ENCODE measurements at regions not wholly inside any gene's neighbourhood (a gene's known extent, or its start where the extent isn't known, plus 50 kb on each side); places are given as distances from the start of the nearest gene placed in this dataset.
"Not testable (repeated sequence)": the region's sequence is repeated elsewhere in the genome, so short reads cannot be mapped to it uniquely, and the experiment has no call there.

DNA sequence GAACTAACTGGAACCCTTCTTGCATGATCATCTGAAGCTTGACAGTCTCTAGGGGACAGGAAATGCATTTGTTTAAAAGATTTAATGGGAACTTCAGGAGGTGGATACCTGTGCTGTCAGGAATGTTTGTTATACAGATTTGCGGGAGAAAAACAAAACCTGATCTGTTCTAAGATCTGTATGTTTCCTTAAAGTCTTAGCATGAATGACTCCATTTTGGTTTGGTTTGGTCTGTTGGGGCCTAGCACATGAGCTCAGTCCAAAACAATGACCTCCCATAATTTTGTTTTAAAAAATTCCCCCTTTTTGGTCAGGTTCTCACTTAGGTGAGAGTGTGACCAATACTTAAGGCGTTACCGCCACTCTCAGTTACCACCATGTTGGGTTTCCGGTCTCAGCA, 138.7 kb downstream of the AKR1D1 start:
- no peaks in the 10 kb centered on the region for H3K36me3 ChIP-seq
- intact Hi-C loops (cut with DNase I) = no loop called here
- TF ChIP-seq, protein P1, sequence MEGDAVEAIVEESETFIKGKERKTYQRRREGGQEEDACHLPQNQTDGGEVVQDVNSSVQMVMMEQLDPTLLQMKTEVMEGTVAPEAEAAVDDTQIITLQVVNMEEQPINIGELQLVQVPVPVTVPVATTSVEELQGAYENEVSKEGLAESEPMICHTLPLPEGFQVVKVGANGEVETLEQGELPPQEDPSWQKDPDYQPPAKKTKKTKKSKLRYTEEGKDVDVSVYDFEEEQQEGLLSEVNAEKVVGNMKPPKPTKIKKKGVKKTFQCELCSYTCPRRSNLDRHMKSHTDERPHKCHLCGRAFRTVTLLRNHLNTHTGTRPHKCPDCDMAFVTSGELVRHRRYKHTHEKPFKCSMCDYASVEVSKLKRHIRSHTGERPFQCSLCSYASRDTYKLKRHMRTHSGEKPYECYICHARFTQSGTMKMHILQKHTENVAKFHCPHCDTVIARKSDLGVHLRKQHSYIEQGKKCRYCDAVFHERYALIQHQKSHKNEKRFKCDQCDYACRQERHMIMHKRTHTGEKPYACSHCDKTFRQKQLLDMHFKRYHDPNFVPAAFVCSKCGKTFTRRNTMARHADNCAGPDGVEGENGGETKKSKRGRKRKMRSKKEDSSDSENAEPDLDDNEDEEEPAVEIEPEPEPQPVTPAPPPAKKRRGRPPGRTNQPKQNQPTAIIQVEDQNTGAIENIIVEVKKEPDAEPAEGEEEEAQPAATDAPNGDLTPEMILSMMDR (IDR thresholded peaks at IDR 0.05) = no peak
- H3K9ac ChIP-seq (ENCODE audit: low read depth in 2 of 2, low read length in 2 of 2) = no peak overlapping the region
- H3K27me3 ChIP-seq = no peaks in the 10 kb centered on the region
- no peak overlapping the region for H3K27ac ChIP-seq
- DNase-seq = no peak
- no peak overlapping the region for H3K4me3 ChIP-seq
- no peaks in the 10 kb centered on the region for H3K9me3 ChIP-seq
- no peaks in the 10 kb centered on the region for H3K4me1 ChIP-seq

DNA sequence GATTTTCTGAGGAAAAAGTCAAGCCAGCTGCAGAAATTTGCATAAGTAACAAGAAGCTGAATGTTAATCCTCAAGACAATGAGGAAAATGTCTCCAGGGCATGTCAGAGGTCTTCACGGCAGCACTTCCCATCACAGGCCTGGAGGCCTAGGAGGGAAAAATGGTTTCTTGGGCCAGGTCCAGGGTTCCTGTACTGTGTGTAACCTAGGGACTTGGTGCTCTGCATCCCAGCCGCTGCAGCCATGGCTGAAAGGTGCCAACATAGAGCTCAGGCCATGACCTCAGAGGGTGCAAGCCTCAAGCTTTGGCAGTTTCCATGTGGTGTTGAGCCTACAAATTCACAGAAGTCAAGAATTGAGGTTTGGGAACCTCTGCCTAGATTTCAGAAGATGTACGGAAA, 144.1 kb downstream of the AKR1D1 start:
- DNase-seq; H3K4me3 ChIP-seq; H3K4me1 ChIP-seq; H3K27ac ChIP-seq; intact Hi-C loops (cut with DNase I); H3K36me3 ChIP-seq; H3K9me3 ChIP-seq; H3K9ac ChIP-seq (ENCODE audit: low read depth in 2 of 2, low read length in 2 of 2); H3K27me3 ChIP-seq: not testable (repeated sequence)

DNA sequence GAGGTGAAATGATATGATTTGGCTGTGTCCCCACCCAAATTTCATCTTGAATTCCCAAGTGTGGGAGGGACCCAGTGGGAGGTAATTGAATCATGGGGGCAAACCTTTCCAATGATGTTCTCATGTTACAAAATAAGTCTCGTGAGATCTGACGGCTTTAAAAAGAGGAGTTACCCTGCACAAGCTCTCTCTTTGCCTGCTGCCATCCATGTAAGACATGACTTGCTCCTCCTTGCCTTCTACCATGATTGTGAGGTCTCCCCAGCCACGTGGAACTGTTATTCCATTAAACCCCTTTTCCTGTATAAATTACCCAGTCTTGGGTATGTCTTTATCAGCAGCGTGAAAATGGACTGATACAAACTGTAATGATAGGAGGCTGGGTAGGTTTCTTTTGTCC, 145.1 kb downstream of the AKR1D1 start:
- H3K9me3 ChIP-seq; intact Hi-C loops (cut with DNase I); H3K27ac ChIP-seq; H3K9ac ChIP-seq (ENCODE audit: low read depth in 2 of 2, low read length in 2 of 2); H3K27me3 ChIP-seq; H3K36me3 ChIP-seq; H3K4me1 ChIP-seq; H3K4me3 ChIP-seq; DNase-seq: not testable (repeated sequence)

DNA sequence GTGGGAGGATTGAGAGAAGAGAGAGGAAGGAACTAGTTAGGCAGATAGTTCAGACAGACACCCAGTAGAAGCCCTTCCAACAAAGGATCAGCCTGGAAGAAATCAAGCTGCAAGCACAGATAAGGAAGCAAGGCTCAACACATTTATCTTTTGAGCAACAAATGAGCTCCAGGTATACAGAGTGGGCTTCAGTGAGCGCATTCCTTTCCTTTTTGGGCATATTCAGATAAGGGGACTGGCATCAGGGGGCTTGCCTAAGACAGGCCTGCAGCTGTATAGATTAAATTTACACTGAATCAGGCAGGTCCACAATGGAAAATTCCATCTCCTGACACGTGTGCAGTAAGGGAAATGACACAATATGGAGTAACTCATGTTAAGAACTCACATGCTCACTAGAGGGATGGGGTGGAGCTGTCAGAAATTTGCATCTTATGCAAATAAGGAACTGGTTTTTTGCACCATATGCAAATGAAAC, 147.2 kb downstream of the AKR1D1 start:
- Histone ChIP-seq H3K4me3 (no peak overlapping the region), H3K27ac (no peak overlapping the region), H3K9ac (ENCODE audit: low read depth in 2 of 2, low read length in 2 of 2) (no peak overlapping the region), H3K27me3 (no peaks in the 10 kb centered on the region), H3K9me3 (no peaks in the 10 kb centered on the region), H3K4me1 (no peaks in the 10 kb centered on the region), H3K36me3 (no peaks in the 10 kb centered on the region)
- no peak for DNase-seq
- intact Hi-C loops (cut with DNase I) = no loop called here
- TF ChIP-seq, protein P1 (IDR thresholded peaks at IDR 0.05) = no peak

DNA sequence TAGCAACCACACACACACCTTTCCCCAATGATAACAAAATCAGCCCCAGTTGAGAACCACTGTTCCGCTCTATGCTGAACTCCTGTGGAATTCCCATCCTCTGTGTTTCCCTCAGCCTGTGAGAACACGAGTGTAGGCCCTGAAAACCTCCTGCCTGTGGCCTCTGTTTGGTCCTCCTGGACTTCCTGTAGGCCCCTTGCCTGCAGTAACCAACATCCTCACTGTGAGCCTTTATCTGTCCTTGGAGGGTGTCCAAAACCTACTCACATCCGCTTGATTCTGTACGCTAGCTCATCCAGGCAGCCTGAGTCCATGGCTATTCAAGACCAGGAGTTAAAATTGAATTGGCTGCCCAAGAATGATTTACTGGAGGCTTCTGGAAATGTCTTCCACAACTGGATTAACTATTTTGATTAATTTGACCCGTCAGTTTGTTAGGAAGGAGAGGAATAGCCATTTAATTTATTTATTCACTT, 149.8 kb downstream of the AKR1D1 start:
- Histone ChIP-seq H3K27ac (no peak overlapping the region), H3K9me3 (no peaks in the 10 kb centered on the region), H3K9ac (ENCODE audit: low read depth in 2 of 2, low read length in 2 of 2) (no peak overlapping the region), H3K36me3 (no peaks in the 10 kb centered on the region), H3K27me3 (no peaks in the 10 kb centered on the region), H3K4me3 (no peak overlapping the region), H3K4me1 (no peaks in the 10 kb centered on the region)
- TF ChIP-seq, protein P1 (IDR thresholded peaks at IDR 0.05) = no peak
- intact Hi-C loops (cut with DNase I) = no loop called here
- DNase-seq = peak; percentile 20

DNA sequence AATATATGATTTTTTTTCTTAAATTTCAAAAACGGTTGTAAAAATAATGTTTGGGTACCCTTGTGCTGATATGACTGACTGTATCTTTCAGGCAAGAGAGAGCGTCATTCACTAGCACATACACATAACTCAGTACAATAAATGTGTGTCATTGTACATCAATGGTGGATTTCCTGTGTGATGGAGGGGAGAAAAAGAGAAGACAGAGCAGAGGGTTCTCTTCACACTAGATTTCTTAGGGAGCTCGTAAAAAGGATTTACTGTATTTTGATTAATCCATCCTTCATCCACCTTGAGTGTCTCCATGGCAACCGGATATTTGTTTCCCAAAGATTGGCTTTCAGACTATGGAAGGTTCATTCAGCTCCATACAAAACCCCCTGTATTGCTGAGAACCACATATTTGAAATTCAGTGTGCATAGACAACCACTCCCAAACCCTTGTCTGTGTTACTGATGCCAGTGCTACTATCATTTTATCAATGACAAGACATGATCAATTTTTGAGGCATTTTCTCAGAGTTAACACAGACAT, 150.6 kb downstream of the AKR1D1 start:
- TF ChIP-seq, protein P1 (IDR thresholded peaks at IDR 0.05) = no peak
- no peak for DNase-seq
- Histone ChIP-seq H3K9ac (ENCODE audit: low read depth in 2 of 2, low read length in 2 of 2) (no peak overlapping the region), H3K36me3 (no peaks in the 10 kb centered on the region), H3K27me3 (no peaks in the 10 kb centered on the region), H3K4me1 (no peaks in the 10 kb centered on the region), H3K4me3 (no peak overlapping the region), H3K9me3 (no peaks in the 10 kb centered on the region), H3K27ac (no peak overlapping the region)
- intact Hi-C loops (cut with DNase I) = no loop called here

Measured in colonic mucosa (tissue), 4 donors.